ENCODE measurements at regions not wholly inside any gene's neighbourhood (a gene's known extent, or its start where the extent isn't known, plus 50 kb on each side); places are given as distances from the start of the nearest gene placed in this dataset.

DNA sequence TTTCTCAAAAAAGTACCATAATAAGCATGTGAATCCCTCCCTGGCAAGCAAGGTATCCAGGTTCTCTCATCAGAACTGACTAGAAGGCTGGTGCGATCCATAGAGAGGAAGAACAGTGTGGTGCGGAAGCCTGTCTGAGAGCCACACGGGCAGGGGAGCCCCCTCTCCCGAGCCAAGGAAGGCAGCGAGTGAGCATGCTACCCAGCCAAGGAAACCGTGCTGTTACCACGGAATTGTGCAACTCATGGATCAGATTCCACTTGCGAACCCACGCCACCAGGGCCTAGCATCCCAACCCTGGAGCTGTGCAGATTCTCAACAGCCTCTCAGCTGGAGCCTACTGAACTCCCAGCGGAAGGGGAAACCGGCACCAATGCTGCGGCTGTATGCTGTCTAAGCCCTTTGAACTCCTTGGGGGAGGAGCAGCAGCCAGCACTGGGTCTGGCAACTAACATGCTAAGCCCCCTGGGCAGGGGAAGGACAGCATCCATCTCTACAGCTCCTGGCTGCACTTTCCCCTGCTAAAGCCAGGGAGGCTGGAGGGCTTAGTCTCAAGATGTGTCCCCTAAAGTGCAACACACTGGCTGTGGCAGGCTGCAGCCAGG is 823.1 kb downstream of the EPHA4 start:
- TF ChIP-seq, protein P1, sequence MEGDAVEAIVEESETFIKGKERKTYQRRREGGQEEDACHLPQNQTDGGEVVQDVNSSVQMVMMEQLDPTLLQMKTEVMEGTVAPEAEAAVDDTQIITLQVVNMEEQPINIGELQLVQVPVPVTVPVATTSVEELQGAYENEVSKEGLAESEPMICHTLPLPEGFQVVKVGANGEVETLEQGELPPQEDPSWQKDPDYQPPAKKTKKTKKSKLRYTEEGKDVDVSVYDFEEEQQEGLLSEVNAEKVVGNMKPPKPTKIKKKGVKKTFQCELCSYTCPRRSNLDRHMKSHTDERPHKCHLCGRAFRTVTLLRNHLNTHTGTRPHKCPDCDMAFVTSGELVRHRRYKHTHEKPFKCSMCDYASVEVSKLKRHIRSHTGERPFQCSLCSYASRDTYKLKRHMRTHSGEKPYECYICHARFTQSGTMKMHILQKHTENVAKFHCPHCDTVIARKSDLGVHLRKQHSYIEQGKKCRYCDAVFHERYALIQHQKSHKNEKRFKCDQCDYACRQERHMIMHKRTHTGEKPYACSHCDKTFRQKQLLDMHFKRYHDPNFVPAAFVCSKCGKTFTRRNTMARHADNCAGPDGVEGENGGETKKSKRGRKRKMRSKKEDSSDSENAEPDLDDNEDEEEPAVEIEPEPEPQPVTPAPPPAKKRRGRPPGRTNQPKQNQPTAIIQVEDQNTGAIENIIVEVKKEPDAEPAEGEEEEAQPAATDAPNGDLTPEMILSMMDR (IDR thresholded peaks at IDR 0.05; ENCODE audit: poor library complexity): no peak
- TF ChIP-seq EZH2 (IDR thresholded peaks at IDR 0.05; ENCODE audit: borderline replicate concordance) (no peak), EZH2phosphoT487 (IDR thresholded peaks at IDR 0.05; ENCODE audit: low read depth, severe bottlenecking, unreplicated experiment) (no peak)

Measured in hepatocyte (in vitro differentiated cells).